Spleen (tissue), 11 donors: ENCODE measurements at regions not wholly inside any gene's neighbourhood (a gene's known extent, or its start where the extent isn't known, plus 50 kb on each side); places are given as distances from the start of the nearest gene placed in this dataset.

ENCODE experiments used
- DNase-seq: peaks from one replicate; pipeline ENCODE4 v3.0.0-alpha.2; 2020
- H3K27ac ChIP-seq, 8 donors: fragments of 200-600 bp; sonication (generic) in 7 of 8; 1 replicate in 4 of 8; 2 replicates in 4 of 8; pipeline versions ENCODE4 v1.5.0 to v1.8.0; 2016 to 2021; ENCODE audit warnings: inconsistent platforms in 4 of 8, mild to moderate bottlenecking in 4 of 8, moderate library complexity in 1 of 8
- H3K27me3 ChIP-seq, 7 donors: fragments of 200-600 bp; sonication (generic) in 6 of 7; replicated peaks in 1 of 7; 1 replicate in 4 of 7; 2 replicates in 3 of 7; pipeline versions ENCODE4 v1.5.0 to v1.8.0; 2016 to 2021; ENCODE audit warnings: inconsistent platforms in 3 of 7, mild to moderate bottlenecking in 1 of 7
- H3K36me3 ChIP-seq, 6 donors: fragments of 200-600 bp; sonication (generic) in 5 of 6; 1 replicate in 4 of 6; 2 replicates in 2 of 6; pipeline versions ENCODE4 v1.5.0 to v1.8.0; 2016 to 2021; ENCODE audit warnings: inconsistent platforms in 2 of 6
- H3K4me1 ChIP-seq, 6 donors: fragments of 200-600 bp; sonication (generic) in 5 of 6; 1 replicate in 3 of 6; 2 replicates in 3 of 6; pipeline versions ENCODE4 v1.5.0 to v1.8.0; 2016 to 2021; ENCODE audit warnings: inconsistent platforms in 3 of 6
- H3K4me3 ChIP-seq, 8 donors: fragments of 200-600 bp; sonication (generic) in 7 of 8; 1 replicate in 4 of 8; 2 replicates in 4 of 8; pipeline versions ENCODE4 v1.5.0 to v1.8.0; 2016 to 2021; ENCODE audit warnings: inconsistent platforms in 4 of 8, mild to moderate bottlenecking in 4 of 8, moderate library complexity in 2 of 8
- H3K9me3 ChIP-seq, 8 donors: fragments of 200-600 bp; sonication (generic) in 7 of 8; 1 replicate in 4 of 8; 2 replicates in 4 of 8; pipeline versions ENCODE4 v1.5.0 to v1.8.0; 2016 to 2021; ENCODE audit warnings: inconsistent platforms in 4 of 8
- POLR2A ChIP-seq, 3 donors: fragments of 450-650 bp; IDR thresholded peaks; one replicate each; pipeline ENCODE4 v1.5.1; 2017; ENCODE audit warnings: antibody characterized with exemption in 3 of 3, mild to moderate bottlenecking in 1 of 3
- POLR2AphosphoS5 ChIP-seq, 3 donors: sonication (generic); formaldehyde crosslinking; IDR thresholded peaks; one replicate each; pipeline ENCODE4 v1.5.1; 2017; ENCODE audit warnings: antibody characterized with exemption in 3 of 3
- WGBS, 5 donors: extraction: QIAGEN DNeasy Blood & Tissue Kit in 3 of 5; methylation state at CpG; one replicate each; pipeline versions ENCODE4 v1.1.5 to v1.1.7; 2013 to 2018; 5-methylcytosine and 5-hydroxymethylcytosine counted together
- intact Hi-C: fragments of 100-400 bp; cut with DNase I; formaldehyde crosslinking; loops from one replicate; pipeline ENCODE4 v1.15.0; 2023; ENCODE audit warnings: low total_unique reads
- TF ChIP-seq, protein P1 (sequence below), 11 experiments: fragments of 200-600 bp in 7 of 11; fragments of 450-650 bp in 4 of 11; sonication (generic) in 4 of 11; IDR thresholded peaks in 8 of 11; conservative IDR thresholded peaks in 3 of 11; 1 replicate in 7 of 11; 2 replicates in 4 of 11; pipeline versions ENCODE4 v1.4.0 to v1.8.0; 2016 to 2021; ENCODE audit warnings: antibody characterized with exemption in 11 of 11, inconsistent platforms in 4 of 11, mild to moderate bottlenecking in 1 of 11
- donor health status: healthy with polysubstance abuse.
- donor health status: DM: no; HTN: no; CAD: no; lungs with moderate emphysema.
- donor health status: DM: no; HTN: no; CAD: no.
- donor health status: Bipolar disorder and iron deficiency.
- donor health status: healthy.
- donor health status: DM: no; HTN: no; CAD: no.
- donor health status: DM: yes; HTN: yes; CAD: no.

DNA sequence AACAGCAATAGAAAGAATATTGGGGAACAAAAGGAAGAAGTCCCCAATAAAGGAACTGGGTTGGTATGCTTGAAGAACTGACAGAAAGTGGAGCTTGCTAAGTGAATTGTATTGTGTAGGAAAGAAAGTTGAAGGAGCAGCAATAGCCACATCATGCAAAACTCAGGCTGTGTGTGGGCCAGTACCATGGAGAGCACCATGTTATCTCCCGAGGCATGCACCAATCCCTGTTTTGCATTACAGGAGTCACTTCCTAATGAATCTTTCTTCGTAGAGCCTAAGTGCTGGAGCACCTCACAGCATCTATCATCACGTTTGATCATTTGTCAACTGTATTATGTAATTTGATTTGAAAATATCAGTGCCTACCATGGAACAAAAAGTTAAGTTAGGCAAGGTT is 137.7 kb upstream of the NMUR2 start:
- Histone ChIP-seq H3K27ac (no peak overlapping the region), H3K4me1 (no peaks in the 10 kb centered on the region), H3K4me3 (no peak overlapping the region), H3K36me3 (no peaks in the 10 kb centered on the region), H3K9me3 (no peaks in the 10 kb centered on the region), H3K27me3 (peaks cover 0 to 8% (median 0%) of the 10 kb centered on the region in 7 donors)
- TF ChIP-seq, protein P1, sequence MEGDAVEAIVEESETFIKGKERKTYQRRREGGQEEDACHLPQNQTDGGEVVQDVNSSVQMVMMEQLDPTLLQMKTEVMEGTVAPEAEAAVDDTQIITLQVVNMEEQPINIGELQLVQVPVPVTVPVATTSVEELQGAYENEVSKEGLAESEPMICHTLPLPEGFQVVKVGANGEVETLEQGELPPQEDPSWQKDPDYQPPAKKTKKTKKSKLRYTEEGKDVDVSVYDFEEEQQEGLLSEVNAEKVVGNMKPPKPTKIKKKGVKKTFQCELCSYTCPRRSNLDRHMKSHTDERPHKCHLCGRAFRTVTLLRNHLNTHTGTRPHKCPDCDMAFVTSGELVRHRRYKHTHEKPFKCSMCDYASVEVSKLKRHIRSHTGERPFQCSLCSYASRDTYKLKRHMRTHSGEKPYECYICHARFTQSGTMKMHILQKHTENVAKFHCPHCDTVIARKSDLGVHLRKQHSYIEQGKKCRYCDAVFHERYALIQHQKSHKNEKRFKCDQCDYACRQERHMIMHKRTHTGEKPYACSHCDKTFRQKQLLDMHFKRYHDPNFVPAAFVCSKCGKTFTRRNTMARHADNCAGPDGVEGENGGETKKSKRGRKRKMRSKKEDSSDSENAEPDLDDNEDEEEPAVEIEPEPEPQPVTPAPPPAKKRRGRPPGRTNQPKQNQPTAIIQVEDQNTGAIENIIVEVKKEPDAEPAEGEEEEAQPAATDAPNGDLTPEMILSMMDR (IDR thresholded peaks at IDR 0.05 in 8 of 11, conservative IDR thresholded peaks at IDR 0.05 in 3 of 11) = no peak
- WGBS, 5 donors = 3 to 13% (median 7%) methylated on average over 3 of the region's 3 CpGs
- intact Hi-C loops = no loop called here
- no peak for DNase-seq

- intact Hi-C loops = no loop called here
- H3K27ac ChIP-seq = no peak overlapping the region
- H3K4me3 ChIP-seq = no peak overlapping the region
- no peaks in the 10 kb centered on the region for H3K9me3 ChIP-seq
- H3K36me3 ChIP-seq = no peaks in the 10 kb centered on the region
- 76 to 88% (median 83%) methylated on average over 2 of the region's 2 CpGs for WGBS, 5 donors
- no peak for DNase-seq
- H3K27me3 ChIP-seq = peaks cover 0 to 8% (median 0%) of the 10 kb centered on the region in 7 donors
- TF ChIP-seq POLR2A (IDR thresholded peaks at IDR 0.05) (no peak), POLR2AphosphoS5 (IDR thresholded peaks at IDR 0.05) (no peak)
- TF ChIP-seq, protein P1 (IDR thresholded peaks at IDR 0.05 in 8 of 11, conservative IDR thresholded peaks at IDR 0.05 in 3 of 11) = no peak
- H3K4me1 ChIP-seq = no peaks in the 10 kb centered on the region
Measured at GRCh38 chr5:152546493-152546892, 141.4 kb upstream of the NMUR2 start.

DNA sequence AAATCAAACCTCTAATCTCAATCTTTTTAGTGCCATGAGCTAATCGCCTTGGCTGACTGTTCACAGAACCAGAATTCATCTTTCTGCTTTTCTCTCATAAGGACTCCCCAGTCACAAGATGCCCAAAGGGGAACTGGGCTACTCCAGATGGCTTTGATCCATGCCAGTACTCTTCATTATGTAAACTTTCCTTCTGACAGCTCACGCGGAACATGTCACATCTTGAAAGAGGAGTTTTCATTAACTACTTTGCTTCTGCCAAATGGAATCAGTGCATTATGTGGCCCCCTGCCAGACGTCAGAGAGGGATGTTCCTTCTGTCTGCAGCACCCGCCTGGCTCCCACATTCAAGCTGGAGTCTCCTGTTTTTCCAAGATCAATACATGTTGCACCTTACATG is 142.1 kb upstream of the NMUR2 start:
- WGBS, 5 donors = 52 to 78% (median 69%) methylated on average over 5 of the region's 5 CpGs
- TF ChIP-seq POLR2A (IDR thresholded peaks at IDR 0.05) (no peak), POLR2AphosphoS5 (IDR thresholded peaks at IDR 0.05) (no peak)
- TF ChIP-seq, protein P1 (IDR thresholded peaks at IDR 0.05 in 8 of 11, conservative IDR thresholded peaks at IDR 0.05 in 3 of 11) = no peak
- intact Hi-C loops = no loop called here

GRCh38 chr5:152549709-152550108 is 144.6 kb upstream of the NMUR2 start:
- Histone ChIP-seq H3K4me3 (no peak overlapping the region), H3K4me1 (no peaks in the 10 kb centered on the region), H3K27ac (no peak overlapping the region), H3K9me3 (no peaks in the 10 kb centered on the region), H3K27me3 (no peaks in the 10 kb centered on the region), H3K36me3 (no peaks in the 10 kb centered on the region)
- no peak for DNase-seq
- WGBS, 5 donors = 66 to 77% (median 70%) methylated on average over 2 of the region's 2 CpGs
- intact Hi-C loops = no loop called here
- TF ChIP-seq POLR2A (IDR thresholded peaks at IDR 0.05) (no peak), POLR2AphosphoS5 (IDR thresholded peaks at IDR 0.05) (no peak)
- TF ChIP-seq, protein P1 (IDR thresholded peaks at IDR 0.05 in 8 of 11, conservative IDR thresholded peaks at IDR 0.05 in 3 of 11) = no peak

More for the DNA sequence above, 142.1 kb upstream of the NMUR2 start:
- Histone ChIP-seq H3K4me1 (no peaks in the 10 kb centered on the region), H3K9me3 (no peaks in the 10 kb centered on the region), H3K4me3 (no peak overlapping the region), H3K27me3 (peaks cover 0 to 4% (median 0%) of the 10 kb centered on the region in 7 donors), H3K36me3 (no peaks in the 10 kb centered on the region), H3K27ac (no peak overlapping the region)
- no peak for DNase-seq
